GM21528 (cell line): ENCODE measurements at regions not wholly inside any gene's neighbourhood (a gene's known extent, or its start where the extent isn't known, plus 50 kb on each side); places are given as distances from the start of the nearest gene placed in this dataset.

ENCODE experiments used
- ATAC-seq: cut with Tn5 transposase; IDR thresholded peaks from one replicate; pipeline ENCODE4 v1.9.1; 2021; ENCODE audit warnings: mild to moderate bottlenecking, moderate library complexity; ENCODE audit not compliant: unreplicated experiment, low FRiP score

GRCh38 chr6:170101281-170102035, 189.4 kb downstream of the DLL1 start:
- no peak for ATAC-seq

- ATAC-seq: no peak
These were observed 190.8 kb downstream of the DLL1 start for GRCh38 chr6:170100046-170100445.

GRCh38 chr6:170099387-170099786, 191.5 kb downstream of the DLL1 start:
- no peak for ATAC-seq

GRCh38 chr6:170098428-170099170, 192.3 kb downstream of the DLL1 start:
- ATAC-seq: no peak

- no peak for ATAC-seq
These were observed 193.1 kb downstream of the DLL1 start for GRCh38 chr6:170097505-170098427.

GRCh38 chr6:170096803-170097504, 193.9 kb downstream of the DLL1 start:
- no peak for ATAC-seq

GRCh38 chr6:170096191-170096802, 194.6 kb downstream of the DLL1 start:
- ATAC-seq: no peak

- ATAC-seq: no peak
These were observed 195.5 kb downstream of the DLL1 start for GRCh38 chr6:170095273-170095981.

- no peak for ATAC-seq
These were observed 196.1 kb downstream of the DLL1 start for GRCh38 chr6:170094686-170095272.

GRCh38 chr6:170093658-170094596, 197.0 kb downstream of the DLL1 start:
- ATAC-seq: no peak

GRCh38 chr6:170093276-170093657, 197.6 kb downstream of the DLL1 start:
- no peak for ATAC-seq

- ATAC-seq: no peak
These were observed 198.1 kb downstream of the DLL1 start for GRCh38 chr6:170092826-170093225.

- ATAC-seq: no peak
These were observed 199.0 kb downstream of the DLL1 start for GRCh38 chr6:170091639-170092579.

- ATAC-seq: no peak
These were observed 199.8 kb downstream of the DLL1 start for GRCh38 chr6:170091000-170091638.

- ATAC-seq: no peak
These were observed 200.3 kb downstream of the DLL1 start for GRCh38 chr6:170090561-170090960.

GRCh38 chr6:170089963-170090362, 200.9 kb downstream of the DLL1 start:
- ATAC-seq: peak; percentile 21
